ENCODE measurements at regions not wholly inside any gene's neighbourhood (a gene's known extent, or its start where the extent isn't known, plus 50 kb on each side); places are given as distances from the start of the nearest gene placed in this dataset.
"Not testable (repeated sequence)": the region's sequence is repeated elsewhere in the genome, so short reads cannot be mapped to it uniquely, and the experiment has no call there.

DNA sequence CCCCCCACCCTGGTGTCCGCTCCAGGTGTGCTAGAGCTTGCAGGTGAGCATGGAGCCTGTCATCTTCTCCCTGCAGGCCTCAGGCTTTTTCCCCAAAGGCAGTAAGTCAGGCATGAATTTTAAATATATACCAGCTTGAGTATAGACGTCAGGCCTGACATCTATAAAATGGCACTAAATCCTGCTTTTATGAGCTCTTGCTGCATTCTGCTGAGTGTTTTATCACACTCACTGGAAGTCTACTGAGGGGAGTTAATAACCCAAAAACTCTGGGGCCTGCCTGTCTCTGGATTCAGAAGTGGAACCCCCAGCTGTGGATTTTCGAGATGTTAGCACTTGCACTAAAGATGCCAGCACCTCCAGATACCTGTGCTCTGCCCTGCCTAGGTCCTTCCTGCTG is 133.4 kb upstream of the TOP1 start:
- Histone ChIP-seq H3K27me3 (ENCODE audit: control insufficient read depth, insufficient read depth) (no peaks in the 10 kb centered on the region), H3K27ac (ENCODE audit: low read length) (no peak overlapping the region), H3K4me1 (ENCODE audit: control insufficient read depth, insufficient read depth, low read length) (no peaks in the 10 kb centered on the region), H3K4me3 (ENCODE audit: low read length) (no peak overlapping the region), H3K9me3 (ENCODE audit: control insufficient read depth, low read length) (no peaks in the 10 kb centered on the region)
- intact Hi-C loops (cut with DNase I): no loop called here
- 64% methylated on average over 3 of the region's 3 CpGs for WGBS
- no peak for ATAC-seq
- no peak for DNase-seq

DNA sequence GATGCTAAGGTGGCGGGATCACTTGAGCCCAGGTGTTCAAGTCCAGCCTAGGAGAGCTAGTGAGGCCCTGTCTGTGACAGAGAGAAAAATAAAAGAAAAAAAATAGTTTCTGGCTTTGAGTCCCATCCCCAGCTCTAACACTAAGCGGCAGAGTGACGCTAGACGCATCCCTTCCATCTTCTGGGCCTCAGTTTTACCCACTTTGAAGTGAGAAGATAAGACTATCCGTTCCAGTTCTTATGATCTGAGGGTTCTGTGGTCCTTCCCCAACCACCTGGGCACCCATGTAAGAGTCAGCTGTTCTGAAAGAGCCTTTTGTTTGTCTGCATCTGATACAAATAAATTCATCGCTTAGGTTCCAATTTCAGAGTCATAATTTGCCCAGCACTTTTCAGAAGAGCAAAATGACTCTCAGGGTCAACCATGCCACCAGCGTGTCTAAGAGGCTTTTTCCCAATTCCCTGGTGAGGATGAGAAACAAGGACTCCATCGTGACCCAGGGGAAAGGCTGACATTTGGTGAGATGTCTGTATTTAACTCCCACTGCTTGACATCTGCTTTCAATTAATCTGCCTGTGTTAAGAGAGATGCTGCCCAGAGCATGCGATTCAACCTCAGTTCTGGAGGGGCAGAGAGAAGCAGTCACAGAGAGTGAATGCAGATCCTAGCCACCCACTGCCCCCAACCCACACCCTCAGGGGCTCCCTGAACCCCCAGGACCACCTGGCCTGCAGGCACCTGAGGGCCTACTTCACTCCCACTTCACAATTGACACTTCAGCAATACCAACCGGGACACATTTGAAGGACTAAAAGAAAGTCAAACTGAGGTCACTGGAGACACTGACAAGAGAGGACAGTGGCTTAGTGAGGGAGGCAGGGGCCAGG is 131.6 kb upstream of the TOP1 start:
- intact Hi-C loops (cut with DNase I): no loop called here
- 66% methylated on average over 10 of the region's 10 CpGs for WGBS
- no peak overlapping the region for H3K27ac ChIP-seq (ENCODE audit: low read length)
- DNase-seq (no peak), ATAC-seq (no peak)
- no peaks in the 10 kb centered on the region for H3K4me1 ChIP-seq (ENCODE audit: control insufficient read depth, insufficient read depth, low read length)
- H3K4me3 ChIP-seq (ENCODE audit: low read length): no peak overlapping the region
- no peaks in the 10 kb centered on the region for H3K9me3 ChIP-seq (ENCODE audit: control insufficient read depth, low read length)
- no peaks in the 10 kb centered on the region for H3K27me3 ChIP-seq (ENCODE audit: control insufficient read depth, insufficient read depth)

DNA sequence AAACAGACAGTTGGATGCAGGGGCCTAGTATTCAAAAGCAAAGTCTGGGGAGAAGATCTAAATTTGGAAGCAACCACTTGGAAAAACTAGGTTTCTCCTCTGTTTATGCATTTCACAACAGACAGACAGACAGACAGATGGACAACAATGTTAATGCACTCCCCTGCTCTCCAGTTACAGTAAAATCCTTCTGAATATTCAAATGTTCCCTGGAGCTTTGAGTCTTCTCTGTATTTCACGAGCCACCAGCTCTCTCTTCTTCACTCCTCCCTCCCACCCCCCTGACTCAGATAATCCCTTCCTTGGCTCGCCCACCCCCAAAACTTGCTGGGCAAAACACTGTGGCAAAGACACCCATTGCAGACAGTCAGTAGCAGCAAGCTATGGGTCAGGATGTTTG is 129.3 kb upstream of the TOP1 start:
- no peaks in the 10 kb centered on the region for H3K27me3 ChIP-seq (ENCODE audit: control insufficient read depth, insufficient read depth)
- no peaks in the 10 kb centered on the region for H3K9me3 ChIP-seq (ENCODE audit: control insufficient read depth, low read length)
- 54% methylated on average over 2 of the region's 2 CpGs for WGBS
- H3K4me1 ChIP-seq (ENCODE audit: control insufficient read depth, insufficient read depth, low read length): no peaks in the 10 kb centered on the region
- no peak for DNase-seq
- no peak overlapping the region for H3K4me3 ChIP-seq (ENCODE audit: low read length)
- ATAC-seq: no peak
- no peak overlapping the region for H3K27ac ChIP-seq (ENCODE audit: low read length)
- intact Hi-C loops (cut with DNase I): no loop called here

DNA sequence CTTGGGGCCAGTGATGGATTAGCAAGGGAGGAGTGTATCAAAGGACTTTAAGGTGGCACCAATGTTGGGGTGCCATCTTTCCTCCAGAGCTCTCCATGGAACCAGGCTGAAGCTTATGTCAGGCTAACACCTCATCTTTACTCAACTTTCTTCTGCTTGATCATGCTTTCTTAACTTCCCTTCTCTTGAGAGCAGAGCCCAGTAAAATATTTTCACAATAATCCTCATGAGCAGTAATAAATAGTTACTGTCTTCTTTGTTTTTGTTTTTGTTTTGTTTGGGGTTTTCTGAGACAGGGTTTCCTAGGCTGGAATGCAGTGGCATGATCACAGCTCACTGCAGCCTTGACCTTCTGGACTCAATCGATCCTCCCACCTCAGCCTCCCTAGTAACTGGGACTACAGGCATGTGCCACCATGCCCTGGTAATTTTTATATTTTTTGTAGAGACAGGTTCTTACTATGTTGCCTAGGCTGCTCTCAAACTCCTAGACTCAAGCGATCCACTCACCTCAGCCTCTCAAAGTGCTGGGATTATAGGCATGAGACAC is 127.9 kb upstream of the TOP1 start:
- H3K4me1 ChIP-seq (ENCODE audit: control insufficient read depth, insufficient read depth, low read length): no peaks in the 10 kb centered on the region
- no peaks in the 10 kb centered on the region for H3K9me3 ChIP-seq (ENCODE audit: control insufficient read depth, low read length)
- no peaks in the 10 kb centered on the region for H3K27me3 ChIP-seq (ENCODE audit: control insufficient read depth, insufficient read depth)
- intact Hi-C loops (cut with DNase I): no loop called here
- DNase-seq: no peak
- 96% methylated on average over 2 of the region's 2 CpGs for WGBS
- H3K27ac ChIP-seq (ENCODE audit: low read length): no peak overlapping the region
- no peak overlapping the region for H3K4me3 ChIP-seq (ENCODE audit: low read length)
- no peak for ATAC-seq

DNA sequence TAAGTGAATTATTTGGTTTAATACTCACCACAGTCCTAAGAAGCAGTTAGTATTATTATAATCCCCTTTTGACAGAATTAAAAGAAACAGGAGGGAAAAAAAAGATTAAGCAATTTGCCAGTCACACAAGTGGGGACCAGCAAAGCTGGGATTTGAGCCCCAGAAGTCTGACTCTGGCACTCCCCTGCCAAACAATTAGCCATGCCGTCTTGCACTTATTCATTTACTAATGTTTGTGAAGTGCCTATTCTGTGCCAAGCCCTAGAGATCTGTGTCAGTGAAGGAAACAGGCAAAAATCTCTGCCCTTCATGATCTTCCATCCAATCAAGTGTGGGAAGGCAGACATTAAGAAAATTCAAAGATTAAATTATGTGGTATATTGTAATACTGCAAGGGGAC is 126.0 kb upstream of the TOP1 start:
- Histone ChIP-seq H3K4me3 (ENCODE audit: low read length) (no peak overlapping the region), H3K9me3 (ENCODE audit: control insufficient read depth, low read length) (no peaks in the 10 kb centered on the region), H3K27me3 (ENCODE audit: control insufficient read depth, insufficient read depth) (no peaks in the 10 kb centered on the region), H3K4me1 (ENCODE audit: control insufficient read depth, insufficient read depth, low read length) (no peaks in the 10 kb centered on the region), H3K27ac (ENCODE audit: low read length) (no peak overlapping the region)
- 76% methylated on average over 1 of the region's 1 CpG for WGBS
- no peak for DNase-seq
- no peak for ATAC-seq
- intact Hi-C loops (cut with DNase I): no loop called here

DNA sequence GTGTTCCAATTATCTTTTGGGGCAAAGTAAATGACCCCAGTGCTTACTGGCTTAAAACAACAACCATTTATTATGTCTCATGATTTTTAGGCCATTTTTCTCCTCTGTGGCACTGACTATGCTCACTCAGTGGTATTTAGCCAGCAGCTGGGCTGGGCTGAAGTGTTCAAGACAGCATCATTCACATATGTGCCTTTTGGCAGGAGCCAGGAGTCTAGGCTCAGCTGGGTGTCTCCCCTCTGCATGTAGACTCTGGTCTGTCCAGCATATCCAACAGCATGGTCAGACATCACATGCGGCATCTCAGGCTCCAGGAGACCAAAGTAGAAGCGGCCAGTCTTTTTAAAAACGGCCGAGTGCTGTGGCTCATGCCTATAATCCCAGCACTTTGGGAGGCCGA is 120.3 kb upstream of the TOP1 start:
- no peaks in the 10 kb centered on the region for H3K4me1 ChIP-seq (ENCODE audit: control insufficient read depth, insufficient read depth, low read length)
- WGBS: 93% methylated on average over 5 of the region's 5 CpGs
- H3K4me3 ChIP-seq (ENCODE audit: low read length): no peak overlapping the region
- intact Hi-C loops (cut with DNase I): no loop called here
- no peaks in the 10 kb centered on the region for H3K9me3 ChIP-seq (ENCODE audit: control insufficient read depth, low read length)
- DNase-seq (no peak), ATAC-seq (no peak)
- no peak overlapping the region for H3K27ac ChIP-seq (ENCODE audit: low read length)
- H3K27me3 ChIP-seq (ENCODE audit: control insufficient read depth, insufficient read depth): no peaks in the 10 kb centered on the region

DNA sequence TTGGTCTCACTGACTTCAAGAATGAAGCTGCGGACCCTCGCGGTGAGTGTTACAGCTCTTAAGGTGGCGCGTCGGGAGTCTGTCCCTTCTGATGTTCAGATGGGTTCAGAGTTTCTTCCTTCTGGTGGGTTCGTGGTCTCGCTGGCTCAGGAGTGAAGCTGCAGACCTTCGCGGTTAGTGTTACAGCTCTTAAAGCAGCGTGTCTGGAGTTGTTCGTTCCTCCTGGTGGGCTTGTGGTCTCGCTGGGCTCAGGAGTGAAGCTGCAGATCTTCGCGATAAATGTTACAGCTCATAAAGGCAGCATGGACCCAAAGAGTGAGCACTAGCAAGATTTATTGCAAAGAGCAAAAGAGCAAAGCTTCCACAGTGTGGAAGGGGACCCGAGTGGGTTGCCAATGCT is 119.1 kb upstream of the TOP1 start:
- H3K9me3 ChIP-seq (ENCODE audit: control insufficient read depth, low read length); intact Hi-C loops (cut with DNase I); H3K27me3 ChIP-seq (ENCODE audit: control insufficient read depth, insufficient read depth); H3K27ac ChIP-seq (ENCODE audit: low read length); H3K4me1 ChIP-seq (ENCODE audit: control insufficient read depth, insufficient read depth, low read length); H3K4me3 ChIP-seq (ENCODE audit: low read length); ATAC-seq; DNase-seq: not testable (repeated sequence)
- WGBS: 90% methylated on average over 16 of the region's 16 CpGs

DNA sequence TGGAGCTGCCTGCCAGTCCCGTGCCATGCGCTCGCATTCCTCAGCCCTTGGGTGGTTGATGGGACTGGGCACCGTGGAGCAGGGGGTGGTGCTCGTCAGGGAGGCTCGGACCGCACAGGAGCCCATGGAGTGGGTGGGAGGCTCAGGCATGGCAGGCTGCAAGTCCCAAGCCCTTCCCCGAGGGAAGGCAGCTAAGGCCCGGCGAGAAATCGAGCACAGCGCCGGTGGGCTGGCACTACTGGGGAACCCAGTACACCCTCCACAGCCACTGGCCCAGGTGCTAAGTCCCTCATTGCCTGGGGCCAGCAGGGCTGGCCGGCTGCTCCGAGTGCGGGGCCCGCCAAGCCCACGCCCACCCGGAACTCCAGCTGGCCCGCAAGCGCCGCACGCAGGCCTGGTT is 118.2 kb upstream of the TOP1 start:
- intact Hi-C loops (cut with DNase I); DNase-seq; H3K27ac ChIP-seq (ENCODE audit: low read length); ATAC-seq; H3K27me3 ChIP-seq (ENCODE audit: control insufficient read depth, insufficient read depth); H3K4me1 ChIP-seq (ENCODE audit: control insufficient read depth, insufficient read depth, low read length); H3K4me3 ChIP-seq (ENCODE audit: low read length); H3K9me3 ChIP-seq (ENCODE audit: control insufficient read depth, low read length): not testable (repeated sequence)
- 95% methylated on average over 23 of the region's 23 CpGs for WGBS

DNA sequence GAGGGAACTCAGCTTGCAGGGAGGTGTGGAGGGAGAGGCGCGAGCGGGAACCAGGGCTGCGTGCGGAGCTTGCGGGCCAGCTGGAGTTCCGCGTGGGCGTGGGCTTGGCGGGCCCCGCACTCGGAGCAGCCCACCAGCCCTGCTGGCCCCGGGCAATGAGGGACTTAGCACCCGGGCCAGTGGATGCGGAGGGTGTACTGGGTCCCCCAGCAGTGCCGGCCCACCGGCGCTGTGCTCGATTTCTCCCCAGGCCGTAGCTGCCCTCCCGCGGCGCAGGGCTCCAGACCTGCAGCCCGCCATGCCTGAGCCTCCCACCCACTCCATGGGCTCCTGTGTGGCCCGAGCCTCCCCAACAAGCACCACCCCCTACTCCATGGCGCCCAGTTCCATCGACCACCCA is 117.5 kb upstream of the TOP1 start:
- DNase-seq; ATAC-seq; H3K27ac ChIP-seq (ENCODE audit: low read length); H3K4me1 ChIP-seq (ENCODE audit: control insufficient read depth, insufficient read depth, low read length); intact Hi-C loops (cut with DNase I); H3K27me3 ChIP-seq (ENCODE audit: control insufficient read depth, insufficient read depth); H3K9me3 ChIP-seq (ENCODE audit: control insufficient read depth, low read length); H3K4me3 ChIP-seq (ENCODE audit: low read length): not testable (repeated sequence)
- WGBS: 97% methylated on average over 27 of the region's 27 CpGs

DNA sequence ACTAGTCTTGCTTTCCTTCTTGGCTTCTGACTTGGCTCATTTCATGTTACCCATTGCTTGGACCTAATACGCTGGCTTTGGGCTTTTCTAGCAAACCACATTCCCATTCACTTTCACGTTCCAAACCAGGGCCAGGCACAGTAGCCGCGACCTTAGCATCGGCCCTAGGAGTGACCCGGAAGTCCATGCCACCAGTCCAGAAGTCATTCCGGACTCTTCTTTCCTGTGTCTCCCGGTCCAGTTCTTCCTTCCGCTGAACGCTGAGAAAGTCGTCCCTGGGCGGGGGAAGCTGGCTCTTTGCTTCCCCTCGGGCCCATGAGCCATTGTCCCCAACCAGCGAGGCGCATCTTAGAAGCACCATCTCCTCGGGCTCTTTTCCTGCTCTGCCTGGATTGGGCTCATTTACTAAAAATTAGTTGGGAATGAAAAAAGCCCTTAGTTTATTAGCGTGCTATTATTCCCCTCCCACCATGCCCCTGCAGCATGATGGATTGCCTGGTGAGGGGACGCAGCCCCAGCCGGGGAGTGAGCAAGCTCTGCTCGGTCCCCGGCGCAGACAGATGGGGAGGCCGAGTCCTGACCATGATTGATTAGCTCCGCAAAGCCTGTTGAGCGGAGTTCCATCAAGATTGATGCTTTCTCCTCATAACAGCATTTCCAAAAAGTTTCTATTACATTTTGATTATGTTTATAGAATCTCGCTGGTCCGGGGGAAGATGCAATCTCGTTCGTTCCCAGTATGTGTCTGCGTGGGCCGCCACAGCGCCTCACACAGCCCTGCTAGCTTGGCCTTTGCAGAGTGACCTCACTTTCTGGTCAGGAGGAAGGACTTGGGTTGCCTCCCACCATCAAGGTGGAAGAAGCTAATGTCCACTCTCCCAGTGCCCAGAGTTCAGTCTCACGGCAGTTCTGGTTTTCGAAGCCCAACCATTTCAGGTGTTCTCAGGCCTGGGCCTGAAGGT is 115.1 kb upstream of the TOP1 start:
- WGBS: 83% methylated on average over 34 of the region's 34 CpGs
- no peaks in the 10 kb centered on the region for H3K4me1 ChIP-seq (ENCODE audit: control insufficient read depth, insufficient read depth, low read length)
- ATAC-seq: no peak

DNA sequence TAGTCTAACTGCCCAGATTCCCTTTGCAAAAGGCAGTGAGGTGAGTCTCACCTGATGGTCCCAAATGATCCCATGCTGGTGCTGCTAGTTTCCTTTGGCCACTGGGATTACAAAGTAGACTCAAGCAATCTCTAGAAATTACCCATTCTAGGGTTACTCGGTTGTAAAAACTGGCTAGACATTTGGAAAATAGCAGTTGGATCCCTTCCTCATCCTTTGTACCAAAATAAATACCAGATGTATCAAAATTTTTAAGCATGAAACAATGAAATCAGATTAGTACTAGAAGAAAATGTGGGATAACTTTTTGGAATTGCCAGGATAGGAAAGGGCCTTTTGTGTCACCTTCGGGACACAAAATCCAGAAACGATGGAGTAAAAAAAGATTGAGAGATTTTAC is 112.9 kb upstream of the TOP1 start:
- 53% methylated on average over 3 of the region's 3 CpGs for WGBS
- no peaks in the 10 kb centered on the region for H3K9me3 ChIP-seq (ENCODE audit: control insufficient read depth, low read length)
- no peaks in the 10 kb centered on the region for H3K4me1 ChIP-seq (ENCODE audit: control insufficient read depth, insufficient read depth, low read length)
- H3K27ac ChIP-seq (ENCODE audit: low read length): no peak overlapping the region
- H3K27me3 ChIP-seq (ENCODE audit: control insufficient read depth, insufficient read depth): no peaks in the 10 kb centered on the region
- intact Hi-C loops (cut with DNase I): no loop called here
- H3K4me3 ChIP-seq (ENCODE audit: low read length): no peak overlapping the region
- no peak for DNase-seq
- ATAC-seq: no peak

More for the DNA sequence above, 115.1 kb upstream of the TOP1 start:
- DNase-seq: no peak
- Histone ChIP-seq H3K27ac (ENCODE audit: low read length) (no peak overlapping the region), H3K9me3 (ENCODE audit: control insufficient read depth, low read length) (no peaks in the 10 kb centered on the region), H3K4me3 (ENCODE audit: low read length) (no peak overlapping the region), H3K27me3 (ENCODE audit: control insufficient read depth, insufficient read depth) (no peaks in the 10 kb centered on the region)
- intact Hi-C loops (cut with DNase I): no loop called here
